Neural crest cell (in vitro differentiated cells): ENCODE measurements at regions not wholly inside any gene's neighbourhood (a gene's known extent, or its start where the extent isn't known, plus 50 kb on each side); places are given as distances from the start of the nearest gene placed in this dataset.

Experiments
- DNase-seq: peaks from one replicate; pipeline ENCODE4 v3.0.0; 2021; ENCODE audit warnings: low read depth, mixed read lengths, low spot score
- H3K27ac Mint-ChIP-seq: one replicate; pipeline ENCODE4 v1.8.0; 2021; ENCODE audit warnings: mild to moderate bottlenecking, mixed read lengths; ENCODE audit not compliant: unreplicated experiment
- H3K27me3 Mint-ChIP-seq: 2 replicates; pipeline ENCODE4 v1.8.0; 2021; ENCODE audit warnings: low read depth, mild to moderate bottlenecking, mixed read lengths
- H3K36me3 Mint-ChIP-seq: 2 replicates; pipeline ENCODE4 v1.8.0; 2021; ENCODE audit warnings: low read depth, mild to moderate bottlenecking, mixed read lengths
- H3K4me1 Mint-ChIP-seq: 2 replicates; pipeline ENCODE4 v1.8.0; 2021; ENCODE audit warnings: mixed read lengths
- H3K4me3 Mint-ChIP-seq: one replicate; pipeline ENCODE4 v1.8.0; 2021; ENCODE audit warnings: mild to moderate bottlenecking, mixed read lengths
- H3K9me3 Mint-ChIP-seq: 2 replicates; pipeline ENCODE4 v1.8.0; 2021; ENCODE audit warnings: mixed read lengths
- TF ChIP-seq, protein P1 (sequence below): fragments of 200-600 bp; sonication (generic); conservative IDR thresholded peaks from 2 replicates; pipeline ENCODE4 v1.5.0; 2021; ENCODE audit warnings: antibody characterized with exemption, mild to moderate bottlenecking

DNA sequence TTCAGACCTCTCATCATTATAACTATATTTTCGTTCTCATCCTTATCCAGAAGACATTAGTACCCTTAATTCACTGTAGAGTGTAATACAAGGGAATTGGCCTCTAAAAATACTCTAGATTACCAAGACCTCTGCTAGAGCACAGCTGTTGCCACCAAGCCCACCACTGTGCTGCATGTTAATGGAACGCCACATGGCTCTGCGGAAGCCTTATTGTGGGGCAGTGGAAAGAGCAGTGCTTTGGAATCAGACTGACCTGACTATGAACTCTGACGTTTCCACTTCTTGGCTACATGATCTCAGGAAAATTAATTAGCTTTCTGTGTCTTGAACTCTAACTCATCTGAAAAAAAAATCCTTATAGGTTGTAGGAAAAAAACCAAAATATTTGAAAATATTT is 222.1 kb downstream of the LMX1A start:
- Mint-ChIP-seq H3K9me3 (no peaks in the 10 kb centered on the region), H3K27me3 (peaks cover 86% of the 10 kb centered on the region), H3K4me1 (no peaks in the 10 kb centered on the region), H3K4me3 (no peak overlapping the region), H3K27ac (no peak overlapping the region), H3K36me3 (no peaks in the 10 kb centered on the region)
- DNase-seq = no peak
- TF ChIP-seq, protein P1, sequence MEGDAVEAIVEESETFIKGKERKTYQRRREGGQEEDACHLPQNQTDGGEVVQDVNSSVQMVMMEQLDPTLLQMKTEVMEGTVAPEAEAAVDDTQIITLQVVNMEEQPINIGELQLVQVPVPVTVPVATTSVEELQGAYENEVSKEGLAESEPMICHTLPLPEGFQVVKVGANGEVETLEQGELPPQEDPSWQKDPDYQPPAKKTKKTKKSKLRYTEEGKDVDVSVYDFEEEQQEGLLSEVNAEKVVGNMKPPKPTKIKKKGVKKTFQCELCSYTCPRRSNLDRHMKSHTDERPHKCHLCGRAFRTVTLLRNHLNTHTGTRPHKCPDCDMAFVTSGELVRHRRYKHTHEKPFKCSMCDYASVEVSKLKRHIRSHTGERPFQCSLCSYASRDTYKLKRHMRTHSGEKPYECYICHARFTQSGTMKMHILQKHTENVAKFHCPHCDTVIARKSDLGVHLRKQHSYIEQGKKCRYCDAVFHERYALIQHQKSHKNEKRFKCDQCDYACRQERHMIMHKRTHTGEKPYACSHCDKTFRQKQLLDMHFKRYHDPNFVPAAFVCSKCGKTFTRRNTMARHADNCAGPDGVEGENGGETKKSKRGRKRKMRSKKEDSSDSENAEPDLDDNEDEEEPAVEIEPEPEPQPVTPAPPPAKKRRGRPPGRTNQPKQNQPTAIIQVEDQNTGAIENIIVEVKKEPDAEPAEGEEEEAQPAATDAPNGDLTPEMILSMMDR = no peak

DNA sequence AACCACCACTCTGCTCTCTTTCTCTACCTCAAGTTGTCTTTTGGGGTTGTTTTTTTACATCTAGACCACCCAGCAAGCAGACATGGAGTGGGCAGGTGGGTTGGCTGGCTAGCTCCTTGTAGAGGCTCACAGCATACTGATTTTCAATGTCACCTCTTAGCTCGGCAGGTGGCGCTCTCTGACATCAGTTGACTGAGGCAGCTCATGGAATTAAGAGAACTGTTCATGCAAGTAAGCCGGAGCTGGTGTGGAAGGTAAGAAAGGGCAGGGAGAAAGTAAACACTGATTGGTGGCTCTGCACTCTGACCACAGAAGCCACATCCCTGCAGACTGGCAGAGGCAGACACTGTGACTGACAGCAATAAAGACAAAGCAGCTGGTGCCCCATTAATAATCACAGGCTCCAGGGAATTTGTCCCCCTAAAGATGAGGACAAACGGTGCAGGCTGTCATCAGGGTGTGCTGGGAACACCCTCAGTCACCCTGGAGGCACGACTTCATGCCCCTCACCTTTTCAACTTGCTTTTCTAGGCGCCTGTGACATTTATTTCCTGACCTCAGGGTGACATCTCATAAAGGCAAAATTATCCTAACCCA is 226.8 kb downstream of the LMX1A start:
- peak; percentile 72 for DNase-seq
- TF ChIP-seq, protein P1 = peak; percentile 72
- Mint-ChIP-seq H3K27ac (no peak overlapping the region), H3K4me3 (no peak overlapping the region), H3K36me3 (no peaks in the 10 kb centered on the region), H3K27me3 (peaks cover 81% of the 10 kb centered on the region), H3K9me3 (no peaks in the 10 kb centered on the region), H3K4me1 (no peaks in the 10 kb centered on the region)

DNA sequence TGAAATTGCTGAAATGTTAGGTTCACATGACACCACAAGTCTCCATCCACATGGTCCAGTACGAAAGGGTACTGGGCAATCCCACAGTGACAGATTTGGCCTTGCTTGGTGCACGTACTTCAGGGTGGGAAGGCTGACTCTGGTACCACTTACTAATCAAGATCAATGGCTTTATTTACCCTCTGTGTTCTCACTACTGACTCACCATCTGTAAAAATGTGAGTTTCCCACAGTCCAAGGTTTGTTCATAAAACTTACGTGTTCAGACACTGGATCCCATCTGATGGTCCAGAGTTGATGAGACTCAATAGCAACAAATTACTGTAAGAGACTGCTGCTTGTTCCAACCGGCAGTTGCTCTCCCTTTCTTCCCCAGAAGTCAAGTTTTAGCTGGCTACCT is 231.7 kb downstream of the LMX1A start:
- Mint-ChIP-seq H3K27me3 (peaks cover 85% of the 10 kb centered on the region), H3K27ac (no peak overlapping the region), H3K4me1 (no peaks in the 10 kb centered on the region), H3K4me3 (no peak overlapping the region), H3K36me3 (no peaks in the 10 kb centered on the region), H3K9me3 (no peaks in the 10 kb centered on the region)
- DNase-seq = no peak
- TF ChIP-seq, protein P1 = no peak

DNA sequence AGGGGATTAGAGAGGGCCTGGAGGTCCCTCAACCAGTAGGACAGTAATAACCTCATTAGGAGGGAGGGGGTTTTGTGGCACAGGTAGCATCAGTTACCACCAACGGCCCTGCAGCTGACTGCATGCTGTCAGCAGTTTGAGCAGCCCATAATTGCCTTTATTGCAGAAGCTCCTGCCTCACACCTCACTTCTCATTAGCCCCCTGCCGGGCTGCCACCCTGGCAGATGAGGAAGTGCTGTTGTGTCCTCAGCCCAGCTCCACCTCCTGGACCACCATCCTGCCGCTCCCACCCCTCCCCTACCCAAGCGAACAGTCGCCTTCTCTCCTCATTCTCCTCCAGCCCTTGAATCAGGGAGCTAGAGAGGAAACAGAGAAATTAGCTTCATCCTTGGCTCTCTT is 237.4 kb downstream of the LMX1A start:
- no peaks in the 10 kb centered on the region for H3K9me3 Mint-ChIP-seq
- peaks cover 4% of the 10 kb centered on the region for H3K4me1 Mint-ChIP-seq
- H3K36me3 Mint-ChIP-seq = no peaks in the 10 kb centered on the region
- no peak for DNase-seq
- H3K27me3 Mint-ChIP-seq = peaks cover 94% of the 10 kb centered on the region
- no peak overlapping the region for H3K27ac Mint-ChIP-seq
- no peak overlapping the region for H3K4me3 Mint-ChIP-seq
- TF ChIP-seq, protein P1 = no peak

DNA sequence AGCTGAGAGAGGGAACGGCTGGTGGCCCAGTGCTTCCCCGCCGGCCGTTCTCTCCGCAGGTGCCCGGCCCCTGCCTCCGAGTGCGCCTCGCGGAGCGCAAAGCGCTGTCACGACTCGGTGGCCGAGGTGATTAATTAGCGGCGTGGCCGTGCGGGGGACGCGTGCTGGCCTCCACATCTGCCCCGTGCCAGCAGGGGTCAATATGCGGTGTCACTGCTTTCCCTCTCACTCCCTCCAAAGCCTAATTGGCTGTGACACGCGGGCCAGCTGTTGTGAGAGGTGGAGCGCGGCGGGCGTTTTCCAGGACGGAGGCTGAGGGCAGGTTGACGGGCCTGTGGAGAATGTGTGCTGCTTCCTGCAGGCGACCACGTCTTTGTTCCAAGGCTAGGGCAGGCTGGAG is 239.0 kb downstream of the LMX1A start:
- Mint-ChIP-seq H3K27me3 (peaks cover 89% of the 10 kb centered on the region), H3K4me3 (no peak overlapping the region), H3K9me3 (no peaks in the 10 kb centered on the region), H3K27ac (no peak overlapping the region), H3K36me3 (no peaks in the 10 kb centered on the region), H3K4me1 (peaks cover 4% of the 10 kb centered on the region)
- TF ChIP-seq, protein P1 = no peak
- peak; percentile 5 for DNase-seq
